ENCODE measurements at regions not wholly inside any gene's neighbourhood (a gene's known extent, or its start where the extent isn't known, plus 50 kb on each side); places are given as distances from the start of the nearest gene placed in this dataset.

DNA sequence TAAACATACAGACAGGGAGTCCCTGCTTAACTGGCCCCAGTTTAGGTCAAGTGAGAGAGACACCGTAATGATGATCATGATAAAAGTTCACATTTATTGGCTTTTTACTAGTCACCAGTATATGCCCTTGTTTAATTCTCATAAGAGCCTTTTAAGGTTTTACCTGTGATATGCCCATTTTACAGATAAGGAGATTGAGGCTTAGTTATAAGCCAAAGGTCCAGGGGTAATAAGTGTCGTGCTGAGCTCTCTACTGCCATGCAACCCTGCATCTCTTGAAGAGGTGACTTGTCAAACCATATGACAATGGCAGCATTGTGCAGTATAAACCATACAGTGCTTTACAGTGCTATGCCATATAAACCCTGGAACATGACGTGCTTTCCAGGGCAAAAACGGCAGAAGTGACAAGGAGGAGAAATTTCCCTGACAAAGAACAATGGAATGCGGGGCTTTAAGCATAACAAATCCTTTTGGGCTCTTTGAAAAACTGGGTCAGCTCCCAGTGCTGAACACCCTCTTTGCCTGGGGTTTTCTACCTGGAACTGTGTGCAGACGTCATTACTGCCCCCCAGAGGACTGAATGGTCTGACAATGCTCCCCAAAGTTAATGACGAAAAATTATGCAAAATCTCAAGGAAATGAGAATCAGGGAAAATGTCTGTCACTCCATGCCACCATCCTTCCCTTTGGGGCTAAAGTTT, 59.7 kb upstream of the C14orf132 start:
- peak; percentile 9 for DNase-seq (ENCODE audit: low spot score)

DNA sequence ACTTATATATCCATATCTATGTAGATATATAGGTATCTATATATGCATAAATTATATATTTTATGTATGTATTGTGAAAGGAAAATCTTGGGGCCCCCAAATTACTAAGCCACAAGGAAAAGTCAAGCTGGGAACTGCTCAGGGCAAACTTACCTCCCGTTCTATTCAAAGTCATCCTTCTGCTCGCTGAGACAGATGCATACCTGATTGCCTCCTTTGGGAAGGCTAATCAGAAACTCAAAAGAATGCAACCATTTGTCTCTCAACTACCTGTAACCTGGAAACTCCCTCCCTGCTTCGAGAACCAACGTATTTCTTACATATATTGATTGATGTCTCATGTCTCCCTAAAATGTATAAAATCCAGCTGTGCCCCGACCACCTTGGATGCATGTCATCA, 58.8 kb upstream of the C14orf132 start:
- DNase-seq (ENCODE audit: low spot score) = no peak

DNA sequence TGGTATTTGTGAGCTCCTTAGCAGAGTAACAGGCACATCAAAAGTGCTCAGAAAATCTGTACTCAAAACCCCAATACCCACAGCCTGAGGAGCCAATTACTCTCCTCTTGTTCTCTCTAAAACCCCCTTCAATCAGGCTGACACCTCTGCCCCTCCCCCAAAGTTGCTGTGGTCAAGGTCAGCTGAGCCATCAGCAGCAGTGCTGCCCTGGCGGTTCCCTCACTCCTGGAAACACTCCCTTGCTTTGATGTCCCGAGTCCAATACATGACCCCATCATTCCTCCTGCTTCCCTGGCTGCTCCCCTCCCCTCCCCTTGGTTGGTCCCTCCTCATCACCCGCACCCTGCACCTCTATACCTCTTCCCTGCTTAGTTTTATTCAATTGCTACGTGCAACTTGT, 57.2 kb upstream of the C14orf132 start:
- DNase-seq (ENCODE audit: low spot score) = no peak

DNA sequence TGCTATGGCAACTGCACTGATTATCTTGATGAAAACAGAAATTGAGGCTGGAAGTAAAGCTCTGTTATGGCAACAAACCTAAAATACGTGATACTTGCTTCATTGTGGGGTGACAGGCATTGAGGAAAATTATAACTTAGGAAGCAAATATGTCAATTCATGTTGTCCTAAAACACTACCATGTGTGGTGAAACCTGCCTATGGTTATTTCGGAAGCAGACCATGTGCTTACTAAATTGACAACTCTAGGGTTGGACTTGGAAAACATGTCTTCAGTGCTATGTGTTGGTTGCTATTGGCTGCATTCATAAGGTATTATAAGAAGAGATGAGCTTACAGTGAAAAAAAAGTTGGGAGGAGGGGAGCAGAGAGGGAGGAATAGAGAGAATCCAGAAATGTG, 55.0 kb upstream of the C14orf132 start:
- no peak for DNase-seq (ENCODE audit: low spot score)
